ENCODE measurements at regions not wholly inside any gene's neighbourhood (a gene's known extent, or its start where the extent isn't known, plus 50 kb on each side); places are given as distances from the start of the nearest gene placed in this dataset.

GRCh38 chr15:29883126-29883525 is 60.9 kb upstream of the TJP1 start:
- TF ChIP-seq MLLT10 (CRISPR knock-in tag; IDR thresholded peaks at IDR 0.05), result no peak
- TF ChIP-seq POLR2AphosphoS2 (IDR thresholded peaks at IDR 0.05; ENCODE audit: low read depth, low read length), result no peak
- TF ChIP-seq, protein P1, sequence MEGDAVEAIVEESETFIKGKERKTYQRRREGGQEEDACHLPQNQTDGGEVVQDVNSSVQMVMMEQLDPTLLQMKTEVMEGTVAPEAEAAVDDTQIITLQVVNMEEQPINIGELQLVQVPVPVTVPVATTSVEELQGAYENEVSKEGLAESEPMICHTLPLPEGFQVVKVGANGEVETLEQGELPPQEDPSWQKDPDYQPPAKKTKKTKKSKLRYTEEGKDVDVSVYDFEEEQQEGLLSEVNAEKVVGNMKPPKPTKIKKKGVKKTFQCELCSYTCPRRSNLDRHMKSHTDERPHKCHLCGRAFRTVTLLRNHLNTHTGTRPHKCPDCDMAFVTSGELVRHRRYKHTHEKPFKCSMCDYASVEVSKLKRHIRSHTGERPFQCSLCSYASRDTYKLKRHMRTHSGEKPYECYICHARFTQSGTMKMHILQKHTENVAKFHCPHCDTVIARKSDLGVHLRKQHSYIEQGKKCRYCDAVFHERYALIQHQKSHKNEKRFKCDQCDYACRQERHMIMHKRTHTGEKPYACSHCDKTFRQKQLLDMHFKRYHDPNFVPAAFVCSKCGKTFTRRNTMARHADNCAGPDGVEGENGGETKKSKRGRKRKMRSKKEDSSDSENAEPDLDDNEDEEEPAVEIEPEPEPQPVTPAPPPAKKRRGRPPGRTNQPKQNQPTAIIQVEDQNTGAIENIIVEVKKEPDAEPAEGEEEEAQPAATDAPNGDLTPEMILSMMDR (CRISPR knock-in tag; IDR thresholded peaks at IDR 0.05), result no peak
